ENCODE measurements at regions not wholly inside any gene's neighbourhood (a gene's known extent, or its start where the extent isn't known, plus 50 kb on each side); places are given as distances from the start of the nearest gene placed in this dataset.

DNA sequence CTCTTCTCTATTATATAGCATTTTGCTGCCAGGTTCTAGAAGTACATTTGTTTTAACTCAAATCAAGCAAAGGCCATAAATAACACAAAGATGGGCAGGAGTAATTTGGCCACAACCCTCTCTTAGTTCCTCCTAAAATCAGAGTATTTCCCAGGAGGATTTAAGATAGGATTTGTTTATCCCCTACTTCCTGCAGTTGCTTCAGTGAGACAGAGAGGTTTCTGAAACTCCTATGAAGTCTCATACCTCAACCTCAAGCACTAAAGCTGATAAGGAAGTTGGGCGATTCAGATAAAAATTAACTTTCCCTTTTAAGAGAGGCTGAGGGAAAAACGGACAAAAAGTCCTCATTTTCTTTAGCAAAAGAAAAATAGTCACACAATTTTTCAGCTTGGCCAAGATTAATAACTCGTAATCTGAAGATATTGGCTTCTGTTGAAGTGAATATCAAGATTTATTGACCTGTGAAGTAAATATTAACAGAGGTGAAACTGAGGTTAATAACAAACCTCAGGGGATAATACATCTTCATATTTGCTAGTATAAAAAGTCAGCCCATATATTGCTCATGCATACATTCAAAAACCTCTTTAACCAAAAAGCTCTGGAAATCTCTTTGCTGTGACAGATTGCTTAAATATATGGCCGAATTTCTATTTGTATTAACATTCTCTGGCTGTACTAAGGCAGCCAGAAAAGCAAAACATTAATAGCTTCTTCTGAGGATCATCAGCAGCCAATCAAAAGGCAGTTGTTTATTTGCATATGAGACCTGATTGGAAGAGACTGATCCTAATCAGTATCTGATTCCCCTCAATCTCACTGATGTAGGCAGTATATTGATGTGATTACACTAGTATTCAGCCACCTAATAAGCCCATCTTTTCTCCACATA is 90.6 kb upstream of the GADL1 start:
- WGBS (ENCODE audit: low lambda C conversion rate): 2% methylated on average over 4 of the region's 4 CpGs
- TF ChIP-seq EP300 (IDR thresholded peaks at IDR 0.05; ENCODE audit: low read depth in 2 of 2, low read length in 2 of 2) (no peak), EP300 (CRISPR knock-in tag; IDR thresholded peaks at IDR 0.05; ENCODE audit: borderline replicate concordance) (no peak), SMAD1 (CRISPR knock-in tag; IDR thresholded peaks at IDR 0.05; ENCODE audit: borderline replicate concordance, low read depth) (no peak), POGZ (CRISPR knock-in tag; IDR thresholded peaks at IDR 0.05) (no peak), MAFG (CRISPR knock-in tag; IDR thresholded peaks at IDR 0.05) (no peak), RELA (CRISPR knock-in tag; IDR thresholded peaks at IDR 0.05) (no peak), CEBPG (CRISPR knock-in tag; IDR thresholded peaks at IDR 0.05) (no peak), ZNF746 (CRISPR knock-in tag; IDR thresholded peaks at IDR 0.05) (no peak), KDM2A (CRISPR knock-in tag; IDR thresholded peaks at IDR 0.05; ENCODE audit: borderline replicate concordance, low read depth) (no peak), SP5 (CRISPR knock-in tag; IDR thresholded peaks at IDR 0.05; ENCODE audit: borderline replicate concordance, low read depth) (no peak), ZNF749 (CRISPR knock-in tag; IDR thresholded peaks at IDR 0.05; ENCODE audit: borderline replicate concordance) (no peak), JUNB (CRISPR knock-in tag; IDR thresholded peaks at IDR 0.05; ENCODE audit: borderline replicate concordance) (no peak), NR3C1 (CRISPR knock-in tag; IDR thresholded peaks at IDR 0.05) (no peak)
- TF ChIP-seq, protein P1, sequence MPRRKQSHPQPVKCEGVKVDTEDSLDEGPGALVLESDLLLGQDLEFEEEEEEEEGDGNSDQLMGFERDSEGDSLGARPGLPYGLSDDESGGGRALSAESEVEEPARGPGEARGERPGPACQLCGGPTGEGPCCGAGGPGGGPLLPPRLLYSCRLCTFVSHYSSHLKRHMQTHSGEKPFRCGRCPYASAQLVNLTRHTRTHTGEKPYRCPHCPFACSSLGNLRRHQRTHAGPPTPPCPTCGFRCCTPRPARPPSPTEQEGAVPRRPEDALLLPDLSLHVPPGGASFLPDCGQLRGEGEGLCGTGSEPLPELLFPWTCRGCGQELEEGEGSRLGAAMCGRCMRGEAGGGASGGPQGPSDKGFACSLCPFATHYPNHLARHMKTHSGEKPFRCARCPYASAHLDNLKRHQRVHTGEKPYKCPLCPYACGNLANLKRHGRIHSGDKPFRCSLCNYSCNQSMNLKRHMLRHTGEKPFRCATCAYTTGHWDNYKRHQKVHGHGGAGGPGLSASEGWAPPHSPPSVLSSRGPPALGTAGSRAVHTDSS (CRISPR knock-in tag; conservative IDR thresholded peaks at IDR 0.05): no peak
- TF ChIP-seq, protein P2, sequence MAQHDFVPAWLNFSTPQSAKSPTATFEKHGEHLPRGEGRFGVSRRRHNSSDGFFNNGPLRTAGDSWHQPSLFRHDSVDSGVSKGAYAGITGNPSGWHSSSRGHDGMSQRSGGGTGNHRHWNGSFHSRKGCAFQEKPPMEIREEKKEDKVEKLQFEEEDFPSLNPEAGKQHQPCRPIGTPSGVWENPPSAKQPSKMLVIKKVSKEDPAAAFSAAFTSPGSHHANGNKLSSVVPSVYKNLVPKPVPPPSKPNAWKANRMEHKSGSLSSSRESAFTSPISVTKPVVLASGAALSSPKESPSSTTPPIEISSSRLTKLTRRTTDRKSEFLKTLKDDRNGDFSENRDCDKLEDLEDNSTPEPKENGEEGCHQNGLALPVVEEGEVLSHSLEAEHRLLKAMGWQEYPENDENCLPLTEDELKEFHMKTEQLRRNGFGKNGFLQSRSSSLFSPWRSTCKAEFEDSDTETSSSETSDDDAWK (CRISPR knock-in tag; IDR thresholded peaks at IDR 0.05): no peak
- TF ChIP-seq, protein P3, sequence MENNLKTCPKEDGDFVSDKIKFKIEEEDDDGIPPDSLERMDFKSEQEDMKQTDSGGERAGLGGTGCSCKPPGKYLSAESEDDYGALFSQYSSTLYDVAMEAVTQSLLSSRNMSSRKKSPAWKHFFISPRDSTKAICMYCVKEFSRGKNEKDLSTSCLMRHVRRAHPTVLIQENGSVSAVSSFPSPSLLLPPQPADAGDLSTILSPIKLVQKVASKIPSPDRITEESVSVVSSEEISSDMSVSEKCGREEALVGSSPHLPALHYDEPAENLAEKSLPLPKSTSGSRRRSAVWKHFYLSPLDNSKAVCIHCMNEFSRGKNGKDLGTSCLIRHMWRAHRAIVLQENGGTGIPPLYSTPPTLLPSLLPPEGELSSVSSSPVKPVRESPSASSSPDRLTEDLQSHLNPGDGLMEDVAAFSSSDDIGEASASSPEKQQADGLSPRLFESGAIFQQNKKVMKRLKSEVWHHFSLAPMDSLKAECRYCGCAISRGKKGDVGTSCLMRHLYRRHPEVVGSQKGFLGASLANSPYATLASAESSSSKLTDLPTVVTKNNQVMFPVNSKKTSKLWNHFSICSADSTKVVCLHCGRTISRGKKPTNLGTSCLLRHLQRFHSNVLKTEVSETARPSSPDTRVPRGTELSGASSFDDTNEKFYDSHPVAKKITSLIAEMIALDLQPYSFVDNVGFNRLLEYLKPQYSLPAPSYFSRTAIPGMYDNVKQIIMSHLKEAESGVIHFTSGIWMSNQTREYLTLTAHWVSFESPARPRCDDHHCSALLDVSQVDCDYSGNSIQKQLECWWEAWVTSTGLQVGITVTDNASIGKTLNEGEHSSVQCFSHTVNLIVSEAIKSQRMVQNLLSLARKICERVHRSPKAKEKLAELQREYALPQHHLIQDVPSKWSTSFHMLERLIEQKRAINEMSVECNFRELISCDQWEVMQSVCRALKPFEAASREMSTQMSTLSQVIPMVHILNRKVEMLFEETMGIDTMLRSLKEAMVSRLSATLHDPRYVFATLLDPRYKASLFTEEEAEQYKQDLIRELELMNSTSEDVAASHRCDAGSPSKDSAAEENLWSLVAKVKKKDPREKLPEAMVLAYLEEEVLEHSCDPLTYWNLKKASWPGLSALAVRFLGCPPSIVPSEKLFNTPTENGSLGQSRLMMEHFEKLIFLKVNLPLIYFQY (CRISPR knock-in tag; IDR thresholded peaks at IDR 0.05; ENCODE audit: borderline replicate concordance): no peak
- TF ChIP-seq, protein P4, sequence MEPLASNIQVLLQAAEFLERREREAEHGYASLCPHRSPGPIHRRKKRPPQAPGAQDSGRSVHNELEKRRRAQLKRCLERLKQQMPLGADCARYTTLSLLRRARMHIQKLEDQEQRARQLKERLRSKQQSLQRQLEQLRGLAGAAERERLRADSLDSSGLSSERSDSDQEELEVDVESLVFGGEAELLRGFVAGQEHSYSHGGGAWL (CRISPR knock-in tag; IDR thresholded peaks at IDR 0.05): no peak
- Histone ChIP-seq H3K4me1 (ENCODE audit: insufficient read depth, low read length) (no peaks in the 10 kb centered on the region), H3K9me3 (ENCODE audit: low read length) (no peaks in the 10 kb centered on the region), H3K27ac (ENCODE audit: extremely low read length, insufficient read depth, low read length) (no peak overlapping the region), H3K9ac (ENCODE audit: insufficient read depth, low read depth, low read length) (no peak overlapping the region), H4K20me1 (ENCODE audit: insufficient read depth, low read length) (no peaks in the 10 kb centered on the region), H3K79me2 (ENCODE audit: insufficient read depth, low read length) (no peaks in the 10 kb centered on the region), H3K36me3 (replicated peaks in 1 of 2; ENCODE audit: control insufficient read depth in 1 of 2, insufficient read depth in 2 of 2, low read length in 2 of 2) (no peaks in the 10 kb centered on the region), H2AFZ (ENCODE audit: low read length) (no peak overlapping the region), H3K4me2 (ENCODE audit: low read depth, low read length) (no peak overlapping the region), H3K4me3 (replicated peaks in 1 of 3; ENCODE audit: insufficient read depth in 1 of 3, low read depth in 2 of 3, low read length in 3 of 3) (no peak overlapping the region), H3K27me3 (ENCODE audit: control insufficient read depth in 1 of 2, insufficient read depth in 2 of 2, low read length in 2 of 2) (peaks cover 1 to 9% of the 10 kb centered on the region in 2 experiments; a peak in 3 of 5 replicates)
- no TSS peak for BruUV-seq (replicated peaks)
- ATAC-seq: no peak
- CTCF ChIA-PET (ENCODE audit: low intra/inter-chr PET ratio, low total read pairs): no interaction called here
- intact Hi-C loops (cut with micrococcal nuclease; ENCODE audit: unreplicated experiment) (no loop called here), in situ Hi-C loops (cut with HindIII; ENCODE audit: extremely low pct_ligation_motif_present, low pct_unique_long_range_greater_than_20kb) (no loop called here)
- POLR2A ChIA-PET: no interaction called here
- no peak for DNase-seq (ENCODE audit: low spot score)
- no peak for FAIRE-seq

All from HepG2 (cell line).